Stimulated activated CD4-positive, alpha-beta T cell treated with anti-CD3 and anti-CD28 coated beads, Interleukin-1b, Interleukin-23, amount 100 ng/mL, for 4 hours (primary cell): ENCODE measurements at regions not wholly inside any gene's neighbourhood (a gene's known extent, or its start where the extent isn't known, plus 50 kb on each side); places are given as distances from the start of the nearest gene placed in this dataset.

Source experiments
- DNase-seq, 2 donors: peaks; one replicate each; pipeline ENCODE4 v3.0.0-alpha.2; 2020; ENCODE audit warnings: low read depth in 2 of 2

DNA sequence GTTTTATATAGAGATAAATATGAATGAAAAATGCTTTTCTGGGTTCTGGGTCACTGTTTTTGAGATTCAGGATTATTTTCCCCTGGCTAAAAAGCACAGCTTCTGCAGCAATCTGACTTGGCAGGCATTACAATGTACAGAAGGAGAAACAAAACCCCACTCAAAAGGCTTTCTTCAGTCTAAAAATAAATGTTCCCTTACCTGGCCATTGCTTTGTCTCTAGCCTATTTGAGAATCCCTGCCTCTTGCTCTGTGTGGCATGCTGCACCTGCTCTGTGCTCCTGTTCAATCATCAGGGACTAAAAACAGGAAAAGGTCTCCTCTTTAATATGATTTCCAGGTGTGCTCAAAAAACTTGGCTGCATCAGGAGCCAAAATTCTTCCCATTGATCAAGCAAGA lies 187.4 kb upstream of the STAC start:
- DNase-seq, result no peak

DNA sequence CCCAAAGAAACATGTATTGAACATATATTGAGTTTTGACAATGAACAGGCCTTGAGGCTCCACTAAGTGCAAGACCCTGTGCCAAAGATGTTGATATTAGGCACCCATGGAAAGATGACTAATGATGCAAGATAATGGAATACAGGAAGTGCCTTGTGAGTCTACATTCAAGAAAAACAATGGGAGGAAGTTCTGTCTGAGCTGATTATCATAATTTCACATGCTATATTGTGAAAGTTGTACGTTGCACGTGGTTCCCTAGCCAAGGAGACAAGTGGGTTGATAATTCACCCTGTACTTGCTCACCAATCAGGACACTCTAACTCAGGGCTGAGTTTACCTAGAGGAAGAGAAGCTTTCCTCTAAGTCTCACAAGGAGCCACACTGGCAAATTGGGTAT lies 186.9 kb upstream of the STAC start:
- DNase-seq, result no peak

DNA sequence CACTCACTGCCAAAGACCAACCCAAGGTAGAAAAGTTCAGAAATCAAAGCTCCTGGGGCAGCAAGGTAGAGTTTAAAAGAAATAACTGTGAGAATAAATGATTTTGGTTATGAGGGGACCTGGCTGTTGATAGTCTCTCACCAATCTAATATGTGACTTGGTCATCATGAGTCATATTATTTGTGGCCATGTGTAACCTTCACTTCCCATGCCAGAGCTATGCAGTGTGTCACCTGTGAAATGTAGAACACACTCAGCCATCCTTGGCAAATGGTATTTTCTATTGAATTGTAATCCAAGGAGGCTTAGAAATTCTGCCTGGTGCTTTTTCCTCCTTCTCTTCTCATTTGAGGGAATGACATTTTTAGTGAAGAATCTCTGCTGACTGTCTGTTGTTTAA lies 184.2 kb upstream of the STAC start:
- DNase-seq, result no peak

DNA sequence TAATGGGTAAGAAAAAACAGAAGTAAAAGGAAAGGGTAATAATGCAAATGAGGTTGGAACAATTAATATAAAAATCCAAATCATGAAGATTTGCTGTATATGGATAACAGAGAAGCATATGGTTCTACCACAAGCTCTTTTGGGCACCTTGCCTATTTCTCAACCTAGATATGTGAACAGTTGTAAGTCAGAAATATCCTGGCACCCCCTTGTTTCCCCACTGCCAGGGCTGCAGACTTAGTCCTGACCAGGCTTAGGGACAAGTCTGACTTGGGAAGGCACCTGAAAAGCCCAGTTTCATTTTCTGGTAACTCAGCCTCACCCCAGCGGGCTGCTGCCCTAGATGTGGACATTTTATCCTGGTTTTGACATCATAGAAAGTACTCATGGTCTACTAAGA lies 183.2 kb upstream of the STAC start:
- DNase-seq, result no peak

DNA sequence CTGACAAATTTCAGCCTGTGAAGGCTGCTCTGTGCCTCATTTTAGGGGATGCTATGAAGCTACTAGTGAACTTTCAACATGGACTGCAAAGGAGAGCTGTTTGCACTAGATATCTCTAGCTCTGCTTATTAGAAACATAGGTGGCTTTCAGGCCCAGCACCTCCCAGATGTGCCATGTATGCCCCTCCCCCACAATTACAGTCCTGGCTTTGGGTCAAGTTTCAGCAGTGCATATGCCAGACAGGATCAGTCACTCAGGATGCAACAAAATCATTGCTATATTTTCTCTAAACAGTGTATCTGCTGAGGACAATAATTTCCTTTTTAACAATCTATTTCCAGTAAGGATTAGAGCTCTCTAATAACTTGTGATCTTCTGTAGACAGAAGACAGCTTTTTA lies 178.8 kb upstream of the STAC start:
- no peak for DNase-seq

DNA sequence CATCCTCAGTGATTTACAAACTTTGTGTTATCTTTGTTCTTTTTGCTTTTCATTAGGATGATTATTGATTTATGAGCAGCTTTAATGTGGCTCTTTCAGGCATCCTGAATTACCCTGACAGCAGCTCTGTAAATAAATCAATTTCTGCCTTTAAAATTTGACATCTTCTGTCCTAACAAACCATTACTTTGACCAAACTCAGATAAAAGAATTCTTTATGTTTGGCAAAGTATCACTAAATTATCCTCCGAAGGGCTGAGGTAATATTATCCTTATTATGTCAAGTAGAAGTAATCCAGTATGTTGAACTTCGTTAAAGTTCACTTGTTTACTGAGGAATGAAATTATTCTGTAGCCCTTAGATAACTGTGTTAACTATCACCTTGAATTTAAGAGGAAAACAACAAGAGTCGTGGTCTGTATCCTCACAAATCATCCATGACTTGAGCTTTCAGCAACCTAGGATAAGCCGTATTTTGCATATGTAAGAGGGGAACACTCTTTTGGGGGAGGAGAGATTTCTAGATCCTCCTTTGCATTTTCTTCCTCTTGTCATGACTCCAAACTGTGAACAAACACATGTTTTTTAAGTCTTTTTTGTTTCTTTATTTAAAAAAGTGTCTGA lies 173.2 kb upstream of the STAC start:
- DNase-seq, result no peak

DNA sequence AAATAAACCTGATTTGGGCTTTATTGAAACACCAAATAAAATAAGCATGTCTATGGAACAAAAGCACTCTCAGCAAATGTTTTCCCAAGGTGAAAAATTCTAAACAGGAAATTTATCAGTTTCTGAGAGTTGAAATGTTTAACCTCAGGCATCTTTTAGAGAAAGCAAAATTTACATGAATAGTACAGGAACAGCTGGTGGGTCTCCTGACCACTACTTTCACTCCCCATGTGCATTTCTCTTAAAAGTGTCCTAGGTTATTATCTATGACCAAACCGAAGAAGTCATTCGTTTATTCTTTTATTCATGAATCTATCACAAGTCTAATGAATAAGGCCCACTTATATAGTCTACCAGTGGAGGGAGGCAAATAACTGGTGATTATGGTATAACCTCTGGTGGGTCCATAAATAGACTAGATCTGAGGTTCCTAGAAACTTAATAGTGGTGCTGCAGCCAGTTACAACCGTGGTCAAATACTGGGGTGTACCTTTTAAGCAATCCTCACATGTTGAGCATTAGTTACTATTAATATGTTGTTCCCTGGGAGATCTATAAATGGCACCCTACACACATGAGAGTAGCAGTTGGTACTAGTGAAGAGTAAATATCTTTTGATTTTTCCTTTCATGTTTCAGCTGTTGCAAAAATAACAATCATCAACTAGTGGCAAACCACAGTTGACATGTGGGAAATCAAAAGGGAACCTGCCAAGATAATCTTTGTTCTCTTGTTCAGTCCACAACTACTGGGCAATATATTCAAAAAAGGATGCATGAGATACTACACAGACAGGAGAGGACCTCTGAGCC lies 169.3 kb upstream of the STAC start:
- no peak for DNase-seq

DNA sequence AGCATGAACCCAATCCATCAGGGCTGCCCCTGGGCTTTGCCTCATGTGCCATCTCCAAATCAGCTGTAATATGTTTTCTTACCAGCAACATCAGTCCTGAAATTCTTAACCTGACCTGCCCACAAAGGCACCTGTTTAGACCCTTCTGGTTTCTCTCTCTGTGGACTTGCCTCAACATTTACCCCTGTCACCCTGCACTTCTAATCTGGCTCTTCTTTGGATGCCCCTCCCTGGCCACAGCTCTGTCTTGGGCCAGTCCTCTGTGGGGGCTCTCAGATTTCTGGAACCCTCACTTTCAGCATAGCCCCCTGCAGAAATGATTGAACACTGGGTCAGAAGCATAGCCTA lies 168.7 kb upstream of the STAC start:
- DNase-seq, result no peak

DNA sequence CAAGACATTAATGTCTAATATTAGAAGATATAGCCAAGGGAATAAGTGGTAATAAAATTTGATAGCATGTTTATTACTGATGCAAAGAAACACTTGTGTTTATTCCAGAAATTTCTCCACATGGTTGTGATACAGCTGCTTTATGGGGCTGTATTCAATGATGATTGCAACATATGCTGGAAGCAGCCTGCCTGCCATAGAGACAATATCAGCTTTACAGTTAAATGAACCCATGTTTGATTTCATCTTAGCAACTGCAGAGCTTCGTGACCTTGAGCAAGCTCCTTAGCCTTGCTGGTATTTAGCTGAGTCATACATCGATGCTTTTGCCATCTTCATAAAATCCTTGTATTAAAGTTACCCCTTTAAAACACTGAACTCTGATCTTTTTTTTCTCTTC lies 168.1 kb upstream of the STAC start:
- DNase-seq, result no peak

DNA sequence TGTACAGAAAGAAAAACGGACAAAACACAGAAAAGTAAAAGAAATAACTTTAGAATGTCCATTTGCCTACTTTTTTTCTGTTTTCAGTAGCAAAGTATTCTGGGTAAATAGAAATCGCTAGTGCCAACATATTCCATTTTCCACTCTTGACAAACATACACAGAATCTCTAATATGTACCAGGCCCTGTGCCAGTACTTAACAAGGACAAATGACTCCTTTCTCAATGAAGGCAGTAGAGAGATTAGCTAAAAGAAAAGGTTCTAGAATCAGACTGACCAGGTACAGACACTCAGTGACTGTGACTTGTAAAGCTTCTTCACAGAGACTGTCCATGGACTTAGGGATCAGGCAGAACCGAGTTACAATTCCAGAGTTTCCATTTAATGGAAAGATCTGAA lies 165.8 kb upstream of the STAC start:
- DNase-seq, result no peak

DNA sequence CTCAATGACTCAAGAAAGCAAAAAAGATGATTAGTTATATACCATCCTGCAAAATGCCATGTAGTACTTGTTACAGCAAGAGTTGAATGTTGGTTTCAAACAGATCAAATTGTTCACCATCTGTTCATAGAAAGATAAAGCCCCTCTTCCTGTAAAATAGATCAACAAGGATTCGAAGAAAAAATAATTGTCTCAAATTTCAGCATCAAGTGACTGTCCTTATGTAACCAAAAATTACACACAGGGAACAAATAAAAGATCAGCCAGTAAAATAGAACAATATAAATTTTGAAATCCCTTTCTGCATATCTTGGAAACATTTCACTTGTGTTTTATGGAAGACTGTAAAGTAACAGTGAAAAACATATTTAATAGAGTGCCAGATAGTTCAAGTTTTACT lies 165.1 kb upstream of the STAC start:
- DNase-seq, result no peak

DNA sequence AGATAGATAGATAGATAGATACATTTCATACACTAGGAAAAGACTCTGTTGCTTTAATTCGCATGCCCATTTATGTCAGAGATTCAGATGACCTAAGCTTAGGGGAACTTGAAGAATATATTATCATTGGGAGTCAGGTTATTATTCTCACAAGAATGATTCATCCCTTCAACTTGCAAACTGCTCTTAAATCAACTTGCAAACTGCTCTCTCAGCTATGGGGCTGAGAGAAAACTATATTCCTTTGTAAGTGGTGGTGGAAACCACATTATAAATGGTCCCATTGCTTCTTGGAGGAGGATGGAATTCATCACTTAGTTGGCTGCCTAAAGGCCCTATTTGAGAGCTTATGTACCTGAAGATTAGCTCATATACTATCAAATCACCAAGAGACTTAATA lies 160.9 kb upstream of the STAC start:
- DNase-seq, result no peak

DNA sequence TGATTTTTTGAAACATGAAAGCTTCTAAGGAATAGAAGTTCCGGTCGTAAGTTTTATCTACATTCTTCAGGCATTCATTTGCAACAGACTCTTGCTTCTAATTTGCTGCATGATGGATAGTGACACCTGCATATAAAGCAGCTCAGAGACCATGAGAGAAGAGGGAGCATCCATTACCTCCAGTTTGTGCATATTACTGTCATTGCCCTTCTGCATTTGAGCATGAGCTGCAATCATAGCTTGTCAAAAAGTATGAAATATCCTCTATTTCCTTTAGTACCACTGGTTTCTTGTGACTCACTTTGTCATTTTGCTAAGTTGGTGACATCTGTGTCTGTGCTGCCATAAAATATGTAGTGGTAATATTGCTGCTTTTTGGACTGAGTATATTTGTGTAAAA lies 160.1 kb upstream of the STAC start:
- DNase-seq, result no peak

DNA sequence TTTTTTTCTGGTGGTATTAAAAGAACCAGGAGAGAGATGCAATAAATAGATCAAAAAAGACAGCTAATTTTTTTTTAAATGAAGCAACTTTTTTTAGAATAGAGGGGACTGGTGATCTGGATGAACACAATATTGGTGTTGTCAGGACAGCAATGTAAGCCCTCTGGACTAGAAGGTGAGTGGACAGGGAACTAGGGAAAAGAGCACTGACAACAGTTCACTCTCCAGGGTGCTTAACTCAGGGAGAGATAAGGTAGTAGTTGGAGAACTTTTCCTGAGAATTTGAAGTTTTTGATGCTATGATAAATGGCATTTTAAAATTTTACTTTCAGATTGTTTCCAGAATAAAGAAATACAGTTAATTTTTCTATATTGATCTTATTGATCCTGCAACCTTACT lies 158.3 kb upstream of the STAC start:
- no peak for DNase-seq

DNA sequence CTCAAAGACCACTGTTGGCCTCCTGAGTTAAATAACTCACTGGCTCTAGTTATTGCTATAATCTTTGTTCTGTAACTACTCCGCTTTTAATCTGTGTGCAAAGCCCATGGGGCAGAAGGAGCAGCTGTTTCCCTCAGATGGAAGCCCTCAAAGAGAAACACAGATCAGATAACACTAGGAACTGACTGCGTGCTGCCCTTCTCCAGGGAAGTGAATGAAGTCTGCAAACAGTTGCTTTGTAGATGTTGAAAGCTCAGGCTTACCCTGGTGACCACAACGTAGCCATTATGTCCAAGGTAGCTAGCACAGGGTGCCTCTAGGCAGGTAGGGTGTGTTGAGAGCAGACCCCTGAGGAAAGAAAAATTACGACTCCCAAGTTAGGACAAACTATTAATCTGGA lies 152.3 kb upstream of the STAC start:
- no peak for DNase-seq

DNA sequence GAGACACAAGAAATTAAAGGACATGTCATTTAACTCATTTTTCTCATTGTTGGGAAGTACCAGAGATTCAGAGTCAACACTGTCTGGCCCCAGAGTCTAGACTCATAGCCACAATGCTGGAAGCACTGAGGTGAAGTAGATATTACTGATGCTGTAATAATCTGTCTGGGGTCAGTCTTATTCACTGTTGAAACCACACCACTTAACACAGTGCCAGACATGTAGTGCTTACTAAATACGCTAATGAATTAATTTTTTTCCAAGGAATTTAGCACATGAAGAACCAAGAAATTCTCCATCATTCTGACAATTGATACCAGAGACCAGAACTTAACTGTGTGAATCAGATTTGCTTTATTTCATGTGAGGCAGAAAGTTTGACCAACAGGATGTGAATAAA lies 150.8 kb upstream of the STAC start:
- DNase-seq, result no peak

DNA sequence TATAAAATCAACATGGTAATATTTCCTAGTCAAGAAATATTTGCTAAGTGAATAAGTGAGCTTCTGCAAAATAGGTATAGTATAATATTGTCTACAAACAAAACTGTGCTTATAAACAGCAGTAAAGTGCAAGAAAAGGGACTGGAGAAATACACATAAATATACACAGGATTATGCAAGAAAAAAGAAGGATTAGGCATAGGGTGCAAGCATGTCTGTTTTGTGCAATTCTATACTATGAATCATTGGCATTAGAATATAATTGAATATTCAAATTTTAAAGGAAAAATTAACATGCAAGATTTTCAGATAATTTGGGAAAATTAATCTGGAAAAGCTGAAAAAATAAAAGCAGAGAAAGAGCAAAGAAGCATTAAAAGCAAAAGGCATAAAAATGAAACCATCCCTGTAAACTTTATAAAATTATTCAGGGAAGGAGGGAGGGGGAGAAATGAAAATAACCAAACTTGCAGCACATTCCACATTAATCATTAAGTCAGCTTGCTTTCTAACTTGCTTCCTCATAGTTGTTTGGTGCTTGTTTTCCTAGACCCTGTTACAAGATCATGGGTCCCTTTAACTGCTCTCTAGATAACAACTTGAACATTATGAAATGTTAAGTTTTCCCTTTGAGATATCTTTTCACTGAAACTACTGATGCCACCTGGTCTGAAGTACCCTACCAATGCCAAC lies 147.4 kb upstream of the STAC start:
- no peak for DNase-seq

DNA sequence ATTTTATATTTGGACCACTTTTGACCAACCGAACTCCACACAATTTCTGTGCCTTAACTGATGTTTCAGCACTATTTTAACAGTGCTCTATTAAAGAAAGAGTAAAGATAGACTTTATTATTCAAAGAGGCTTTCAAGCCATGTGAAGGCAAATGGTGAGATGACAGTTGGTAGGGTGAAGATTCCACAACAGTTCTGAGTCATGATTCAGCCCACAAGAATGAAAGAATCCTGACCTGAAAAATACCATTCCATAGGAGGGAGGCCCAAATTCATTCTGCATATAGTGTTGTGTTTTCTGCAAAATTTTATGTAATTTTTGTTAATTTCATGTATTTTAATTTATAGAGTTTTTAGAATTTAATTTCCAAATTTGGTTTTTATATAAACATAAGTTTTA lies 135.6 kb upstream of the STAC start:
- DNase-seq, result no peak

DNA sequence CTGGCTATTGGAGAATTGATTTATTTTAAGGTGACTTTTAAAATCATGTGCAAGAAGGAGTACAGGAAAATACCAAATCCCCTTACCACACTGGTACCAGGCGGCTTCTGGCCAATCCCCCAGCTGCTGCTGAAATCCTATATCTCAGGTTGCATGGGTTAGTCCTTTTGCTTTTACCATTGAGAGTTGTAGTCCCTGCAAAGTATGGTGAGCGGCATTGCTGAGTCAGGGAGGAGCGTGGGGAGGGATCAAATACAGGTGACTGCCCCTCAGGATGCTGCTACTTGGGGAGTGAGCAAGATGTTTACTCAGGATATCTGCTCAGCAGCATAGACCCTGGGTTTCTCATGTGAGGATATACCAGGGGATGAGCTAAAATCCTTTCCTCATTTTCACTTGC lies 131.9 kb upstream of the STAC start:
- no peak for DNase-seq

DNA sequence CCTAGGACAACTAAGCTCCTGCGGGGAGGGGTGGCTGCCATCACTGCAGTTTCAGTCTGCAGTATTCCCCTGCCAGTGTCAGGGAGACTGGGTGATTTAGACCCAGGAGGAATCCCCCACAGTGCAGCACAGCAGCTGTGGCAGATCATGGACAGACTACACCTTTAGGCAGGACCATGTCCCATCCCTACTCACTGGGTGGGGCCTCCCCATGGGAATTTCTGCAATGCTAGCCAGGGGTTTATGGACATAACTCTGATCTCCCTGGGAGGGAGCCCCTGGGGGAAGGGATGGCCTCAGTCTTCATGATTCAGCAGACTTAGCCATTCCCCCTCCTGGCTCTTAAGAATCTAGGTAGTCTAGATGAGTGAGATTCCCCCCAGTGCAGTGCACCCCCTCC lies 130.1 kb upstream of the STAC start:
- no peak for DNase-seq

DNA sequence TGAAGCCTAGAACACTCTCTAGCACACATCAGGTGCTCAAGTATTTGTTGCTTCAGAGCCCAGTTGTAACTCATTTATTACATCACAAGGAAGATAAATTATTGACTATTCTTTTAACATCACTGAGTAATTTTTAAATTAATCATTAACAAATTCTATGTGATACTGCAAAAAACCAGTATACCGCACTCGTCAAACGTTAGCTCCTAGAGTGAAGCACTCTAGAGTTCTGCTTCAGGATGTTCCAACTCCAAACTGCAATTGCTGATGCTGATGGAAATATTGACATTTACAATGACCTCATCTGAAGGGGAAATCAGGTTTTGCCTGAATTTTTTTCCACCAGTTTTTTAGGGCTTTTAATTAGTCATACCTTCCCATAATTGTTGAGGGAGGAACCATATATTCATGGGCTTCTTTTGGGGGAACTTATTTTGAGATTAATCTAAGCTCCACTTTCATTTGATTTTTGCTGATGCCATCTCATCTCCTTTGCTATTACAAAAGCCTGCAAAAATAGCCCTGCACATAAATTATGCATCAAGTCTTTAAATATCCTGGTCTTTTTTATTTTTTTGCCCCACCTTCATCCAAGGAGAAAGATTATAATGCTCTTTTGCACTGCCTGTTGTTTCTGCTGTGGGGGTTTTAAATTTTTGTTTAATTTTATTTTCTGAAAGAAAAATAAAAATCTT lies 123.0 kb upstream of the STAC start:
- no peak for DNase-seq

DNA sequence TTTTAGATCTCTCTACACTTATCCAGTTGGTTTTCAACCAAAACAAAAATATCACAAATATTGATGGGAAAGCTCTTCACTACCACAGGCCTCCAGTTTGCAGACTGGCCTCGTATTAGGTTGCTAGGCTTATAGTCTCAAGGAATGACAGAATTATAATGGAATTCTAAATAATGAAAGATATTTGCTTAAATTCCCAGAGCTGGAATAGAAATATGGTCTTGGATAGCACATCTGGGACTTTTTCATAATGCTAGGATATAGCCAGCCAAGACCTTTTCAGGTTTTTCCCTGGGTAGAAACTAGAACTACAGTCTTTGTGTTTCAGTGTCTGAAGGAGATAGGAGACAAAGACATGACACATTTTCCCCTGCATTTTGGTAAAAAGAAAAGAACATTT lies 121.9 kb upstream of the STAC start:
- DNase-seq, result no peak

DNA sequence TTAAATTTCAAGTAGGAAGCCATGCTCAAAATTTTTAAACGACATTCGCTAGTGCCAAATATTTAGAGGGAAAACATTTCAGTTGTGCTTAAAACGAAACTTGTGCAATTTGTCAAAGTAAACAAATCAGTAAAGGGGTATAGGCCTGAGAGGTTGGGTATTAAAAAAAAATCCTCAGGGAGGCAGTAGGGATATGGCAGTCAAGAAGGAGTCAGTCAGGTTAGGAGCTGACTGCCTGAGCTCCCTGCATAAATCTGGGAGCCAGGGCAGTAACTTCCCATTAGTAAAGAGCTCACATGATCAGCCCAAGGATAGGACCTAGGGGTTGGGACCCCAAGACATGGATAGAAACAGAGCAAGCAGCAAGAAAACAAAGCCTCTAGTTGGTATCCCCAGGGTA lies 120.7 kb upstream of the STAC start:
- no peak for DNase-seq
